ENCODE measurements at regions not wholly inside any gene's neighbourhood (a gene's known extent, or its start where the extent isn't known, plus 50 kb on each side); places are given as distances from the start of the nearest gene placed in this dataset.
"Not testable (repeated sequence)": the region's sequence is repeated elsewhere in the genome, so short reads cannot be mapped to it uniquely, and the experiment has no call there.

- no peak for TF ChIP-seq CTCF (IDR thresholded peaks at IDR 0.05; ENCODE audit: borderline replicate concordance, insufficient read depth, low read depth, low read length)
Measured at GRCh38 chr1:56125316-56125715, 454.0 kb downstream of the PLPP3 start.

GRCh38 chr1:56123826-56124225, 455.5 kb downstream of the PLPP3 start:
- no peak overlapping the region for H3K4me3 ChIP-seq (ENCODE audit: low read depth, low read length)

More at GRCh38 chr1:56125316-56125715, 454.0 kb downstream of the PLPP3 start:
- H3K4me3 ChIP-seq (ENCODE audit: low read depth, low read length): no peak overlapping the region

GRCh38 chr1:56123421-56123820, 455.9 kb downstream of the PLPP3 start:
- H3K4me3 ChIP-seq (ENCODE audit: low read depth, low read length): no peak overlapping the region
- no peak for TF ChIP-seq CTCF (IDR thresholded peaks at IDR 0.05; ENCODE audit: borderline replicate concordance, insufficient read depth, low read depth, low read length)

More at GRCh38 chr1:56123826-56124225, 455.5 kb downstream of the PLPP3 start:
- no peak for TF ChIP-seq CTCF (IDR thresholded peaks at IDR 0.05; ENCODE audit: borderline replicate concordance, insufficient read depth, low read depth, low read length)

GRCh38 chr1:56120021-56120420, 459.3 kb downstream of the PLPP3 start:
- TF ChIP-seq CTCF (IDR thresholded peaks at IDR 0.05; ENCODE audit: borderline replicate concordance, insufficient read depth, low read depth, low read length): no peak
- H3K4me3 ChIP-seq (ENCODE audit: low read depth, low read length): no peak overlapping the region

GRCh38 chr1:56118676-56119075, 460.7 kb downstream of the PLPP3 start:
- H3K4me3 ChIP-seq (ENCODE audit: low read depth, low read length): not testable (repeated sequence)

- no peak for TF ChIP-seq CTCF (IDR thresholded peaks at IDR 0.05; ENCODE audit: borderline replicate concordance, insufficient read depth, low read depth, low read length)
- H3K4me3 ChIP-seq (ENCODE audit: low read depth, low read length): no peak overlapping the region
Measured at GRCh38 chr1:56115701-56116100, 463.7 kb downstream of the PLPP3 start.

GRCh38 chr1:56113679-56114078, 465.7 kb downstream of the PLPP3 start:
- TF ChIP-seq CTCF (IDR thresholded peaks at IDR 0.05; ENCODE audit: borderline replicate concordance, insufficient read depth, low read depth, low read length): no peak
- no peak overlapping the region for H3K4me3 ChIP-seq (ENCODE audit: low read depth, low read length)

- TF ChIP-seq CTCF (IDR thresholded peaks at IDR 0.05; ENCODE audit: borderline replicate concordance, insufficient read depth, low read depth, low read length): no peak
- no peak overlapping the region for H3K4me3 ChIP-seq (ENCODE audit: low read depth, low read length)
Measured at GRCh38 chr1:56107275-56107638, 472.1 kb downstream of the PLPP3 start.

Measured in GM12875 (cell line).